Astrocyte (in vitro differentiated cells and primary cell): ENCODE measurements at regions not wholly inside any gene's neighbourhood (a gene's known extent, or its start where the extent isn't known, plus 50 kb on each side); places are given as distances from the start of the nearest gene placed in this dataset.

Experiments used
- EZH2 ChIP-seq: IDR thresholded peaks from 2 replicates; pipeline ENCODE4 v1.6.1; 2012; ENCODE audit warnings: mild to moderate bottlenecking, low read length, inconsistent platforms; ENCODE audit not compliant: insufficient read depth
- TF ChIP-seq, protein P1 (sequence below): IDR thresholded peaks from 2 replicates; pipeline ENCODE4 v1.5.1; 2011; ENCODE audit warnings: low read depth, mild to moderate bottlenecking, inconsistent platforms, low read length, moderate library complexity; ENCODE audit not compliant: insufficient read depth

DNA sequence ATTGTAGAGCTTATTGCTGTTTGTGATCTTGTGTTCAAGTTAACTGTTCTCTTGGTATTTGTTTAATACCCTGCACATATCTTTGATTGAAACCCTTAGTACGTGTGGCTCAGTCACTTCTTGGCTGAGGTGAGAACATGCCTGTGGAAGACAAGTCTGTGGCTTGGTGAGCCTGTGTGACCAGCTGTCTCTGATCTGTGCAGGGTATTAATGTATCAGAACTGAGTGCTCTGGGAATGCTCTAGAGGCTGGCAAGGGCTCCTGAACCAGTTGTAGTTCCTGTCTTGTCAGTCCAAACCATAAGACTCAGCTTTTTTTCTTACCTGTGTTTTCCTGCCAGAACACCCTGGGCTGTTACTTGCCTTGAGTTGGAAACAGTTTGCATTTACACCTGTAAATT is 52.4 kb upstream of the EPHA4 start:
- TF ChIP-seq, protein P1, sequence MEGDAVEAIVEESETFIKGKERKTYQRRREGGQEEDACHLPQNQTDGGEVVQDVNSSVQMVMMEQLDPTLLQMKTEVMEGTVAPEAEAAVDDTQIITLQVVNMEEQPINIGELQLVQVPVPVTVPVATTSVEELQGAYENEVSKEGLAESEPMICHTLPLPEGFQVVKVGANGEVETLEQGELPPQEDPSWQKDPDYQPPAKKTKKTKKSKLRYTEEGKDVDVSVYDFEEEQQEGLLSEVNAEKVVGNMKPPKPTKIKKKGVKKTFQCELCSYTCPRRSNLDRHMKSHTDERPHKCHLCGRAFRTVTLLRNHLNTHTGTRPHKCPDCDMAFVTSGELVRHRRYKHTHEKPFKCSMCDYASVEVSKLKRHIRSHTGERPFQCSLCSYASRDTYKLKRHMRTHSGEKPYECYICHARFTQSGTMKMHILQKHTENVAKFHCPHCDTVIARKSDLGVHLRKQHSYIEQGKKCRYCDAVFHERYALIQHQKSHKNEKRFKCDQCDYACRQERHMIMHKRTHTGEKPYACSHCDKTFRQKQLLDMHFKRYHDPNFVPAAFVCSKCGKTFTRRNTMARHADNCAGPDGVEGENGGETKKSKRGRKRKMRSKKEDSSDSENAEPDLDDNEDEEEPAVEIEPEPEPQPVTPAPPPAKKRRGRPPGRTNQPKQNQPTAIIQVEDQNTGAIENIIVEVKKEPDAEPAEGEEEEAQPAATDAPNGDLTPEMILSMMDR = no peak
- no peak for TF ChIP-seq EZH2
